IPS-NIHi7 (cell line): ENCODE measurements at regions not wholly inside any gene's neighbourhood (a gene's known extent, or its start where the extent isn't known, plus 50 kb on each side); places are given as distances from the start of the nearest gene placed in this dataset.
A peak's percentile ranks its signal among the peaks of the same experiment; 100 is the strongest.

Experiments used
- DNase-seq: peaks from one replicate; pipeline ENCODE4 v3.0.0; 2012; ENCODE audit warnings: mixed read lengths; ENCODE audit errors: extremely low spot score

DNA sequence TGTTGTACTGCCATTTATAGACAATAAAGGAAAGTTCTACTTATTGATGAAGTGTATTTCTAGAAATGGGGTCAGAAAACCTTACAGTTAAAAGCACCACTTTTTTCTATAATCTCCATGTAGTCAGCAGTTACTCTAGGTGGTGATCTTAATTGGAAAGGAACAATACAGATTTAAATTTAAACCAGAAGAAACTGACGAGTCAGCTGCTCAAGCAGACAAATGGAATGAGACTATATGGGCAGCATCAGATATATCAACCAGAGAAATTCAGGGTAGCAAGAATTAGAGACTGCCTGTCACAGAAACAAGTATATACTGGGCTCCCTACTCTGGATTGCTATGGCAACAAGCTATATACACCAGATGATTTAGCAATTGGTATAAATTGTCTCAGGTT lies 99.6 kb upstream of the SCG2 start:
- no peak for DNase-seq

DNA sequence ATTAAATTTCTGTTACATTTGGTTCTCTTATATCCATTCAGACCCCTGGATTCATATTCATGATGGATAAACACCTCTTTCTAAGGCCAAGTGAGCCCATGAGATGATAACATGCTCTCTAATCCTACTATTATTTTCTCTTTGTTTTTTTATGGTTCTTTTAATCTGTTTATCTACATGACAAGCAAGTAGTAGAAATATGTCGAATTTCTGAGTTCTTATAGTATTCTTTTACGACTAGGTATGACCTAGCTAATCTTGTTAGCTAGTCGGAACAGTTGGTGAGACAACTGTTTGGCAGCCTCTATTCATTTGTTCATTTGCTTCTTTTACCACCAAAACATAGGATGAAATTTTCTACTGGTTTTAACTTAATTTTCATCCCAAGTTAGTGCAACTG lies 98.1 kb upstream of the SCG2 start:
- DNase-seq = no peak

DNA sequence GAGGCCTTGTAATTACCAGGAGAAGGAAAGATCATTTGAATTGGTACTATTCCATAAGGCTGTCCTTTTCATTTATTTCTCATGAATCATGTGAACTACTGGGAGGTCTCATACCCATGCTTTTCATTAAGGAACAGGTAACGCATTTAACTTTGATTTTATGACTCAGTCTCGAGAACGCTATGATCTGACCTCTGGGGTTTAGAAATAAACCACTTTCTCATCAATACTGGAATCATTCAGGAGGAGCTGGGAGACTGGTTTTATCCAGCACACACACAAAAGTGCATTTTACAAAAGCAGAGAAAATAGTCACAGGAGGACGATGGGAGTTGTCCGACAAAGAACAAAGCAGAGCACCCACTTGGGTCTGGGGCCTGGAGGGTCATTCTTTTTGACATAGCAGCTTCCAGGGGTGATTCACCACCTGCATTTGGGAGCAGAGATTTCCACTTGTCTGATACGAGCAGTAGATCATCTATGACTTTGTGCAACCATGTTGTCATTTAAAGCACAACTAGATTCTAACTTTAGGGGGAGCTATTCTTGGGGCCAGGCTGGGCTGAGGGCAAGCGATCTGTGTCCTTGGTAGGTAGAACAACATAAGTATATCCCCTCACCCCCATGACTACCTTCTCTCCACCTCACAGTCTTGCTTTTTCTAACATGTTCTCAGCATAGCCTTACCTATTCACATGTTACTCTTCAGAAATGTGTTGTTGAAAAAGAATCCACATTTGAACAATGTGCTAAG lies 95.9 kb upstream of the SCG2 start:
- DNase-seq = peak; percentile 11

DNA sequence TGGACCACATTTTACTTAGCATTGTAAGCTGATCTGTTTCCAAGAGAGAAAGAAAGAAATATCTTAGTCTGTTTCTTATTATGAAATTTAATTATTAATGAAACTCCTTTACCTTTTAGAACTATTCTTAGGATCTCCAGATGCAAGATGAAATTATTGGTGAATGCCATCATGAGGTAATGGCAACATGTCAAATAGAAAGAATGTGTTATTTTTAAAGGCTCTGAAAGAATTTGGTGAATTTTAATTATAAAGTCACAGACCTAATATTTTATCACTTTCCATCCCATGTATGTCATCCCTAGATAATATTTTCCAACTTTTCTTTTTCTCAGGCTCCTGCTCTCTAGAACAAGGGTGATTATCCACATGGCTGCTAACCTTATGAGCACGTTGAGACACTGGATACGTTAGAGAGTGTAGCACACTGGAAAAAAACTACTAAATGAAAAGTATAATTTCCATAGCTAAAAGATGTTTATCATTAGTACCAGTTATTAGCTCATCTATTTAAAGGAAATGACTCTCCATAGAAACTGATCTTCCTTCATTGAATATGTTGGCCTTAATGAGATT lies 95.2 kb upstream of the SCG2 start:
- no peak for DNase-seq

DNA sequence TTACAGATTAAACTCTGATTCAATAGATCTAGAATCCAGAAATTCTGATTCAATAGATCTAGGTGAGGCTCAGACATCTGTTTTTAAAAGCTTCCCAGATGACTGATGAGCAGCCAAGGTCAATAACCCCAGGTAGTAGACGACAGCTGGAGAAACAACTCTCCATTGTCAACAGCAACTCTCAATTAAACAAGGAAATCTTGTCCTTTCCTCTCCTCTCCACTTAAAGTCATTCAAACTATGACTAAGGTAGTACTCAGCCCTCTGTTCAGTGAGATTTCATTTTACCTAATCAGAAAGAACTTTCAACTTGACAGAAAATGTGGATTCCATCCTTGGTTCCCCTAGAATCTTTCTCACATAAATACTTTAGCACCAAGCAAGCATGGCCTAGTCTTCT lies 94.6 kb upstream of the SCG2 start:
- no peak for DNase-seq

- DNase-seq = peak; percentile 76
Observed at GRCh38 chr2:223692191-223692947, 90.2 kb upstream of the SCG2 start.

DNA sequence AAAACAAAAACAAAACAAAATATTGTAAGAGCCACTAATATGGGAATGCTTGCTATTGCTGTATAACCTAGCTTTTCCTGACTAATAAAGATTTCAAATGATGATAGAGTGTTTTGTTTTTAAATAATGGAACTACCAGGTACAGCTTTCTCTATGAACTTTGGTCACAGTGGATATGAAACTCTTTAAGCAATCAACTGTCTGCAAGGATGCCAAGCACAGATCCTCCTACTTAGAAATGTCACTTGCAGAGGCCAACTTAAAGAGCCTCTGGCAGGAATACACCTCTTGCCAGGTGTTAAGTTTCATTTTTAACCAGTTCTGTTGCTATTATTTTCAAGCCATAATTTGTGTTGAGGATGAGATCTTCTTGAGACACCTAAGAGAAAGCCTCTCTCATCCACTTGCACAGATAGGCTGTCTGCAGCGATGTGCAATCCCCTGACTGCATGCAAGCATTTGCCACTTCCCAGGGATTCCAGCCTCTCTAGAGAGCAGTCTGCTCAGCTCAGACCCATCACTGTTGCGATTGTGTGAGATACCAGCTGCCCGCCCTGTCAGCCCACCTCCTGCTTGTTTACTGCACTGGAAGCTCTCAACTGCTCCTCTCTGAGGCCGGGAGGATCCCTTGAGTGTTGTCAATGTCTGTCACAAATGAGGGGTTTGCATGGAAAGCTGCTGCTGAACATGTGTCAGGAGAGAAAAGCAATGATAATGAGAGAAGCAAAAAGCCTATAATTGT lies 86.1 kb upstream of the SCG2 start:
- DNase-seq = peak; percentile 62

DNA sequence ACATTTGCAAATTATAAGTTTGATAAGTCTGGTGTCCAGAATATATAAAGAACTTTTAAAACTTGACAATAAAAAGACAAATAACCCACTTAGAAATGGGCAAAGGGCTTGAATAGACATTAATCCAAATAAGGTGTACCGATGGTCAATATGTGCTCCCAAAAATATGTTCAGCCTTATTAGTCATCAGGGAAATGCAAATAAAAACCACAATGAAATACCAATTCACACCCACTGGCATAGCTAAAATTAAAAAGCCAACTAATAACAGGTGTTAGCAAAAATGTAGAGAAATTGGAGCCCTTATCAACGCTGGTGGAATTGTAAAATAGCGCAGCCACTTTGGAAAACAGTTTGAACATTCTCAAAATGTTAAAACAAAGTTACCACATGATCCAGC lies 79.0 kb upstream of the SCG2 start:
- DNase-seq = no peak

DNA sequence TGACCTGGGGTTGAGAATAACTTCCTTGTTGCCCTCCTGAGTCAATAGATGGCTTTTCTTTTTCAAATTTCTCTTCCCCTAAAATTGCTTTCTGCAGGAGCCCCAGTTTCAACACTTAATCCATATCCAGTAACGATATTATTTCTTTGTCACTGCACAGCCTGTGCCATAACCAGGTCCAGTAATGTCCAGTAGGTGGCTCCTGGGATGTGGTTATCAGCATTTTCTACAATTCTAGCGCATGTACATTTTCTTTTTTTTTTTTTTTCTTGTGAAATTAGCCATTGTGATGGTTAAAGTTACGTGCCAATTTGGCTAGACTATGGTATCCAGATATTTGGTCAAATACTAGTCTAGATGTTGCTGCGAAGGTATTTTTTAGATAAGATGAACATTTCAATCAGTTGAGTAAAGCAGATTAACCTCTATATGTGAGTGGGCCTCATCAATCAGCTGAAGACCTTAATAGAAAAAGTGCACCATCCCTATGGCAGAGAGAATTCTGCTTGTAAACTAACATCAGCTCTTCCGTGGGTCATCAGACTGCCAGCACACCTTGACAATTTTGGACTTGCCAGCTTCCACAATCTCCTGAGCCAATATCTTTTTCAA lies 72.9 kb upstream of the SCG2 start:
- DNase-seq = no peak

DNA sequence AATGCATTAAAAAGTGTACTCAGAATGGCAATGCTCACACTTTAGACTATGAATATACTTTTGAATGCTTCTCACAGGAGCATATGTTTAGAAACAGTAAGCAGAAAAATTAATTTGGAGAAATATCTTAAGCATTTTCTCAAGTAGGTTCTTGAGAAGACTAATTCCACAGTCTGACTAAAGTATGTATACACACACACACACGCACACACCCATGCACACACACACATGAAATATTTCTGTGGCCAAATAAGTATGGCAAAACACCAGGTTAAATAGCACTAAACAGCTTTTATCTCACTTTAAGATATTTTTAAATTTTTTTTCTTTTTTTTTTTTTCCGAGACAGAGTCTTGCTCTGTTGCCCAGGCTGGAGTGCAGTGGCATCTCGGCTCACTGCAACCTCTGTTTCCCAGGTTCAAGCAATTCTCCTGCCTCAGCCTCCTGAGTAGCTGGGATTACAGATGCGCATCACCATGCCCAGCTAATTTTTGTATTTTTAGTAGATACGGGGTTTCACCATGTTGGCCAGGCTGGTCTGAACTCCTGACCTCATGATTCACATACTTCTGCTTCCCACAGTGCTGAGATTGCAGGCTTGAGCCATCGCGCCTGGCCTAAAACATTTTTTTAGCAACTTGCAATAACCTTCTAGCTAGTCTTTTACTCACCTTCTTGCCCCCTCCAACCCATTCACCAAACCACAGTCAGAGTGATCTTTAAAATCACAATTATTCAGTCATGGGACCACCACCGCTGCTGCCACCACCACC lies 67.5 kb upstream of the SCG2 start:
- no peak for DNase-seq

GRCh38 chr2:223668302-223668998 lies 66.3 kb upstream of the SCG2 start:
- DNase-seq = no peak

DNA sequence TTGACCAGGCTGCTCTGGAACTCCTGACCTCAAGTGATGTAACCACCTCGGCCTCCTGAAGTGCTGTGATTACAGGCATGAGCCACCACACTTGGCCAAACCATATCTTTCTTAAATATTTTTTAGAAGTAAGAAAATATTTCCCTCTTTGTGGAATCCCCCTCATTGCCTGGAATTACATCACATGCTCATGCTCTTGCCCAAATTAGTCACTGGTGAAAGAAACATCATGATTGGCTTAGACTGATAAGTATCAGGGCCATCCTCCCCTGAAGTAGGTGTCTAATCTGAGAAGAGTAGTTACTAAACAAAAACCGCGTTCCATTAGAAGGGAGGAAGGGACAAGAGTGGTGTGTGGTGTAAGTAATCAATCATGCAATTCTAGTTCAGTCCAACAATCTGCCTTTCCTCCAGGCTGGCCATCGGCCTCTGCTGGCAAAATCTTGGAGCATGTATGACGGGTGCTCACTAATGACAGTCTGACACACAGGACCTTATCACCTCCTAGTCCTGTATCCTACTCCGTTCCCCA lies 52.3 kb upstream of the SCG2 start:
- no peak for DNase-seq

- DNase-seq = no peak
Observed at GRCh38 chr2:223652902-223653301, 50.7 kb upstream of the SCG2 start.

DNA sequence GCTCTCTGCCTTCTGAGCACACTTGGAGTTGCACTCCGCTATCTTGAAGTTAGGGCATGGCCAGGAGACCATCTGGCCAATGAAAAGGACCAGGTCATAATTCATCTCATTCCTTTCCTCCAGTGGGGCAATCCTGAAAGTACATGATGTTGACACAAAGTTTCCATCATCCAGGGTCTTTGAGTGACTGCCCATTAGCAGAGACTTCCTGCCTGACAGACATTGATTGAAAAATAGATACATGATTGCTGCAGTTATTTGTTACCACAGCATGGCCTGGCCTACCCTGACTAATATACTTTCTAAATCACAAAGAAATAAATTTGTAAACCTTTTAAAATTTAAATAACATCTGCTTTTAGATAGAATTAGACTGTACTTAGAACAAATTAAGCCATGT lies 50.0 kb upstream of the SCG2 start:
- no peak for DNase-seq
